Right atrium auricular region (tissue), 2 donors: ENCODE measurements at regions not wholly inside any gene's neighbourhood (a gene's known extent, or its start where the extent isn't known, plus 50 kb on each side); places are given as distances from the start of the nearest gene placed in this dataset.

Experiments
- DNase-seq: peaks from one replicate; pipeline ENCODE4 v3.0.0-alpha.2; 2019; ENCODE audit warnings: low spot score
- H3K27ac ChIP-seq, 2 donors: fragments of 200-600 bp; sonication (generic); 1 replicate in 1 of 2; 2 replicates in 1 of 2; pipeline ENCODE4 v1.5.1; 2016 to 2019
- H3K27me3 ChIP-seq, 2 donors: fragments of 200-600 bp; sonication (generic); one replicate each; pipeline versions ENCODE4 v1.5.1 to v1.6.0; 2017 to 2019
- H3K36me3 ChIP-seq: fragments of 200-600 bp; sonication (generic); one replicate; pipeline ENCODE4 v1.5.1; 2016
- H3K4me1 ChIP-seq, 2 donors: fragments of 200-600 bp; sonication (generic); one replicate each; pipeline versions ENCODE4 v1.5.1 to v1.6.0; 2017 to 2019
- H3K4me3 ChIP-seq, 2 donors: fragments of 200-600 bp; sonication (generic); 1 replicate in 1 of 2; 2 replicates in 1 of 2; pipeline ENCODE4 v1.5.1; 2017 to 2019; ENCODE audit warnings: mild to moderate bottlenecking in 1 of 2, moderate library complexity in 1 of 2
- H3K9me3 ChIP-seq, 2 donors: fragments of 200-600 bp; sonication (generic); one replicate each; pipeline ENCODE4 v1.5.1; 2019
- CTCF ChIP-seq, 2 donors: fragments of 200-600 bp; sonication (generic); IDR thresholded peaks; one replicate each; pipeline ENCODE4 v1.5.1; 2019; ENCODE audit warnings: antibody characterized with exemption in 2 of 2

- TF ChIP-seq CTCF (IDR thresholded peaks at IDR 0.05) = no peak
- DNase-seq = no peak
These were observed 673.4 kb downstream of the PCDH18 start for GRCh38 chr4:136858903-136859302.

DNA sequence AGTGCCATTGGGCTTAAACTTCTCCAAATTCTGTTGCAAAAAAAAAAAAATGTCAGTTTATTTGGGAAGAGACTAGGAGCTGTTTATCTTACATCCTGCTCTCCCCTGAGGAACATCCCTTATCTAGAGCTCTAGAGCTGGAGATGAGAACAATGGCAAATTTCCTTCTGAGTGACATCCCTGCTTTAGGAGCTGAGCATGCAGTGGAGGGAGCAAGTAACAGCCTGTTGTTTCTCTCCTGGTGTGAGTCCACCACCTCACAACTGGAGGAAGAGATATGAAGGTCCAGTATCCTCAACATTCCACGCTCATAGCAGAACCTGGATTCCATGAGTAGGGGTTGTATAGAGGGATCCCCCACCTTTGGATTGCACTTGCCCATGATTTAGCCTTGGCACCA, 676.4 kb downstream of the PCDH18 start:
- no peaks in the 10 kb centered on the region for H3K27me3 ChIP-seq
- no peak for DNase-seq
- H3K9me3 ChIP-seq = peaks cover 0 to 10% of the 10 kb centered on the region in 2 donors
- H3K27ac ChIP-seq = no peak overlapping the region
- H3K4me3 ChIP-seq = no peak overlapping the region
- TF ChIP-seq CTCF (IDR thresholded peaks at IDR 0.05) = no peak
- no peaks in the 10 kb centered on the region for H3K4me1 ChIP-seq
- no peaks in the 10 kb centered on the region for H3K36me3 ChIP-seq

More at GRCh38 chr4:136858903-136859302, 673.4 kb downstream of the PCDH18 start:
- Histone ChIP-seq H3K4me1 (peaks cover 0 to 1% of the 10 kb centered on the region in 2 donors), H3K27ac (no peak overlapping the region), H3K36me3 (no peaks in the 10 kb centered on the region), H3K9me3 (peaks cover 0 to 8% of the 10 kb centered on the region in 2 donors), H3K4me3 (no peak overlapping the region), H3K27me3 (no peaks in the 10 kb centered on the region)

DNA sequence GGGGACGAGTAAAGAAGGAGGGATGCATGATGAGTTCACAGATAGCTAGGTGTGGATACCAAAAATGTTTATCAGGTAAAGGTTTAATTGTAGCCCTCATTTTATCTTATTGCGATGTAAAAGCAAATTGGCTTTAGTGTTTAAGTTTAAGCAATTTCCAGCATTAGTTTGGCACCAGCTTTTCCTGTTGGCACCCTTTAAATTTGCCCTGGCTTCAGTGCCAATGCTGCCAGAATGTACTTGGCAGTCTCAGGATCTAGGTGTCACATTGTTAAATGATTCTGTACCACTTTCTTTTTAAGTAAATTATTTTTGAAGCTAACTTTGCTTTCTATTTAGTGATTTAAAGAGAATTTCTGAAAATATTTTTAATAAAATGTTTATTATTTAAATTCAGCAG, 681.8 kb downstream of the PCDH18 start:
- H3K27me3 ChIP-seq = no peaks in the 10 kb centered on the region
- H3K4me3 ChIP-seq = no peak overlapping the region
- H3K27ac ChIP-seq = no peak overlapping the region
- no peaks in the 10 kb centered on the region for H3K36me3 ChIP-seq
- no peak for TF ChIP-seq CTCF (IDR thresholded peaks at IDR 0.05)
- no peak for DNase-seq
- no peaks in the 10 kb centered on the region for H3K4me1 ChIP-seq
- peaks cover 0 to 10% of the 10 kb centered on the region in 2 donors for H3K9me3 ChIP-seq

- Histone ChIP-seq H3K4me1 (no peaks in the 10 kb centered on the region), H3K27ac (no peak overlapping the region), H3K36me3 (no peaks in the 10 kb centered on the region), H3K27me3 (no peaks in the 10 kb centered on the region), H3K9me3 (no peaks in the 10 kb centered on the region), H3K4me3 (no peak overlapping the region)
- no peak for TF ChIP-seq CTCF (IDR thresholded peaks at IDR 0.05)
- no peak for DNase-seq
These were observed 684.2 kb downstream of the PCDH18 start for GRCh38 chr4:136847881-136848621.

GRCh38 chr4:136841526-136841925, 690.8 kb downstream of the PCDH18 start:
- Histone ChIP-seq H3K9me3 (no peaks in the 10 kb centered on the region), H3K36me3 (no peaks in the 10 kb centered on the region), H3K27ac (no peak overlapping the region), H3K4me1 (no peaks in the 10 kb centered on the region), H3K27me3 (no peaks in the 10 kb centered on the region), H3K4me3 (no peak overlapping the region)
- no peak for TF ChIP-seq CTCF (IDR thresholded peaks at IDR 0.05)
- no peak for DNase-seq

- DNase-seq = no peak
- Histone ChIP-seq H3K4me1 (no peaks in the 10 kb centered on the region), H3K27ac (no peak overlapping the region), H3K36me3 (no peaks in the 10 kb centered on the region), H3K4me3 (no peak overlapping the region), H3K9me3 (no peaks in the 10 kb centered on the region), H3K27me3 (no peaks in the 10 kb centered on the region)
- TF ChIP-seq CTCF (IDR thresholded peaks at IDR 0.05) = no peak
These were observed 693.7 kb downstream of the PCDH18 start for GRCh38 chr4:136838607-136839006.
